Upper lobe of left lung (tissue), 6 donors: ENCODE measurements at regions not wholly inside any gene's neighbourhood (a gene's known extent, or its start where the extent isn't known, plus 50 kb on each side); places are given as distances from the start of the nearest gene placed in this dataset.

Source experiments
- ATAC-seq, 2 donors: fragments of 200-7000 bp; cut with Tn5 transposase; one replicate each; pipeline ENCODE4 v1.9.1; 2022; ENCODE audit warnings: mild to moderate bottlenecking in 2 of 2, moderate library complexity in 2 of 2; ENCODE audit not compliant: low FRiP score in 2 of 2
- DNase-seq, 2 donors: peaks; one replicate each; pipeline ENCODE4 v3.0.0-alpha.2; 2019 to 2020
- H3K27ac ChIP-seq, 4 donors: fragments of 200-600 bp; sonication (generic); one replicate each; pipeline ENCODE4 v1.5.1; 2016 to 2019
- H3K27me3 ChIP-seq, 4 donors: fragments of 200-600 bp; sonication (generic); one replicate each; pipeline ENCODE4 v1.5.1; 2017 to 2019
- H3K36me3 ChIP-seq, 4 donors: fragments of 200-600 bp; sonication (generic); one replicate each; pipeline ENCODE4 v1.5.1; 2016 to 2019
- H3K4me1 ChIP-seq, 4 donors: fragments of 200-600 bp; sonication (generic); one replicate each; pipeline ENCODE4 v1.5.1; 2018 to 2019
- H3K4me3 ChIP-seq, 4 donors: fragments of 200-600 bp; sonication (generic); one replicate each; pipeline ENCODE4 v1.5.1; 2017 to 2019; ENCODE audit warnings: mild to moderate bottlenecking in 2 of 4, moderate library complexity in 1 of 4
- H3K9me3 ChIP-seq, 4 donors: fragments of 200-600 bp; sonication (generic); one replicate each; pipeline ENCODE4 v1.5.1; 2018 to 2019
- CTCF ChIP-seq, 6 experiments: fragments of 450-650 bp in 4 of 6; fragments of 200-600 bp in 2 of 6; sonication (generic) in 2 of 6; IDR thresholded peaks; one replicate each; pipeline ENCODE4 v1.5.1; 2016 to 2019; ENCODE audit warnings: antibody characterized with exemption in 6 of 6
- EP300 ChIP-seq, 4 donors: sonication (generic); formaldehyde crosslinking; IDR thresholded peaks; one replicate each; pipeline ENCODE4 v1.5.1; 2017; ENCODE audit warnings: antibody characterized with exemption in 4 of 4, control low read depth in 2 of 4
- POLR2A ChIP-seq, 4 donors: fragments of 450-650 bp; IDR thresholded peaks; one replicate each; pipeline ENCODE4 v1.5.1; 2016 to 2017; ENCODE audit warnings: antibody characterized with exemption in 4 of 4, mild to moderate bottlenecking in 2 of 4
- POLR2AphosphoS5 ChIP-seq, 2 donors: sonication (generic); formaldehyde crosslinking; IDR thresholded peaks; one replicate each; pipeline ENCODE4 v1.5.1; 2017; ENCODE audit warnings: antibody characterized with exemption in 2 of 2
- WGBS, 2 donors: methylation state at CpG; one replicate each; pipeline ENCODE4 v1.1.5; 2017 to 2018; 5-methylcytosine and 5-hydroxymethylcytosine counted together
- donor health status: DM: no; HTN: no; CAD: no; lungs with moderate emphysema.
- donor health status: DM: no; HTN: yes; CAD: no; lungs with severe emphysema.

- peaks cover 0 to 6% (median 0%) of the 10 kb centered on the region in 4 donors for H3K4me1 ChIP-seq
- H3K27ac ChIP-seq = no peak overlapping the region
- no peak for TF ChIP-seq POLR2A (IDR thresholded peaks at IDR 0.05)
- no peak for TF ChIP-seq CTCF (IDR thresholded peaks at IDR 0.05)
- no peak for TF ChIP-seq POLR2AphosphoS5 (IDR thresholded peaks at IDR 0.05)
- no peak for TF ChIP-seq EP300 (IDR thresholded peaks at IDR 0.05)
- no peak for DNase-seq
- H3K27me3 ChIP-seq = no peaks in the 10 kb centered on the region
- H3K36me3 ChIP-seq = no peaks in the 10 kb centered on the region
- no peaks in the 10 kb centered on the region for H3K9me3 ChIP-seq
- WGBS, 2 donors = 68 to 75% methylated on average over 8 of the region's 8 CpGs
- H3K4me3 ChIP-seq = no peak overlapping the region
- peak in 1 of 2 donors; percentile 32 for ATAC-seq
Observed at GRCh38 chr18:77647472-77647871, 397.8 kb downstream of the GALR1 start.

GRCh38 chr18:77648411-77648810 is 398.8 kb downstream of the GALR1 start:
- DNase-seq (no peak), ATAC-seq (no peak)
- no peak for TF ChIP-seq CTCF (IDR thresholded peaks at IDR 0.05)
- no peak for TF ChIP-seq POLR2A (IDR thresholded peaks at IDR 0.05)
- TF ChIP-seq EP300 (IDR thresholded peaks at IDR 0.05) = no peak
- no peak for TF ChIP-seq POLR2AphosphoS5 (IDR thresholded peaks at IDR 0.05)
- Histone ChIP-seq H3K27ac (no peak overlapping the region), H3K36me3 (no peaks in the 10 kb centered on the region), H3K4me1 (peaks cover 0 to 6% (median 0%) of the 10 kb centered on the region in 4 donors), H3K27me3 (no peaks in the 10 kb centered on the region), H3K9me3 (no peaks in the 10 kb centered on the region), H3K4me3 (no peak overlapping the region)
- WGBS, 2 donors = 77 to 90% methylated on average over 7 of the region's 7 CpGs

- H3K27me3 ChIP-seq = no peaks in the 10 kb centered on the region
- WGBS, 2 donors = 10% methylated on average over 26 to 27 of the region's 28 CpGs
- H3K4me1 ChIP-seq = peaks cover 0 to 6% (median 0%) of the 10 kb centered on the region in 4 donors
- DNase-seq (peak; percentile 67 to 94), ATAC-seq (peak; percentile 80 to 94)
- no peak overlapping the region for H3K4me3 ChIP-seq
- TF ChIP-seq POLR2AphosphoS5 (IDR thresholded peaks at IDR 0.05) (no peak), CTCF (IDR thresholded peaks at IDR 0.05) (peak; percentile 65 to 93 (median 83)), POLR2A (IDR thresholded peaks at IDR 0.05) (no peak)
- no peaks in the 10 kb centered on the region for H3K9me3 ChIP-seq
- H3K27ac ChIP-seq = no peak overlapping the region
- no peaks in the 10 kb centered on the region for H3K36me3 ChIP-seq
Observed at GRCh38 chr18:77650799-77651385, 401.2 kb downstream of the GALR1 start.

- H3K36me3 ChIP-seq = no peaks in the 10 kb centered on the region
- TF ChIP-seq CTCF (IDR thresholded peaks at IDR 0.05) (no peak), POLR2AphosphoS5 (IDR thresholded peaks at IDR 0.05) (no peak), EP300 (IDR thresholded peaks at IDR 0.05) (no peak), POLR2A (IDR thresholded peaks at IDR 0.05) (no peak)
- no peak overlapping the region for H3K27ac ChIP-seq
- 76 to 81% methylated on average over 9 to 13 of the region's 13 CpGs for WGBS, 2 donors
- ATAC-seq (no peak), DNase-seq (peak in 1 of 2 donors; percentile 66)
- peaks cover 0 to 6% (median 0%) of the 10 kb centered on the region in 4 donors for H3K4me1 ChIP-seq
- H3K9me3 ChIP-seq = no peaks in the 10 kb centered on the region
- H3K27me3 ChIP-seq = no peaks in the 10 kb centered on the region
- H3K4me3 ChIP-seq = no peak overlapping the region
Observed at GRCh38 chr18:77651441-77651840, 401.8 kb downstream of the GALR1 start.

GRCh38 chr18:77653792-77654191 is 404.1 kb downstream of the GALR1 start:
- ATAC-seq (no peak), DNase-seq (peak in 1 of 2 donors; percentile 32)
- H3K4me1 ChIP-seq = peaks cover 0 to 6% (median 0%) of the 10 kb centered on the region in 4 donors
- no peak overlapping the region for H3K27ac ChIP-seq
- H3K9me3 ChIP-seq = no peaks in the 10 kb centered on the region
- WGBS, 2 donors = 88 to 95% methylated on average over 6 to 10 of the region's 12 CpGs
- no peaks in the 10 kb centered on the region for H3K36me3 ChIP-seq
- H3K4me3 ChIP-seq = no peak overlapping the region
- TF ChIP-seq POLR2A (IDR thresholded peaks at IDR 0.05) (no peak), CTCF (IDR thresholded peaks at IDR 0.05) (no peak), EP300 (IDR thresholded peaks at IDR 0.05) (no peak), POLR2AphosphoS5 (IDR thresholded peaks at IDR 0.05) (no peak)
- no peaks in the 10 kb centered on the region for H3K27me3 ChIP-seq
